HG03342 (cell line): ENCODE measurements at regions not wholly inside any gene's neighbourhood (a gene's known extent, or its start where the extent isn't known, plus 50 kb on each side); places are given as distances from the start of the nearest gene placed in this dataset.
"Not testable (repeated sequence)": the region's sequence is repeated elsewhere in the genome, so short reads cannot be mapped to it uniquely, and the experiment has no call there.

Experiments used
- ATAC-seq: cut with Tn5 transposase; IDR thresholded peaks from one replicate; pipeline ENCODE4 v1.9.1; 2021; ENCODE audit warnings: mild to moderate bottlenecking, moderate library complexity; ENCODE audit not compliant: unreplicated experiment

GRCh38 chr1:93774707-93775106, 93.1 kb upstream of the BCAR3 start:
- ATAC-seq, result no peak

GRCh38 chr1:93773049-93773838, 91.6 kb upstream of the BCAR3 start:
- ATAC-seq, result no peak

- no peak for ATAC-seq
Measured at GRCh38 chr1:93771843-93772242, 90.2 kb upstream of the BCAR3 start.

- ATAC-seq, result no peak
Measured at GRCh38 chr1:93770640-93771039, 89.0 kb upstream of the BCAR3 start.

- no peak for ATAC-seq
Measured at GRCh38 chr1:93769777-93770176, 88.1 kb upstream of the BCAR3 start.

- no peak for ATAC-seq
Measured at GRCh38 chr1:93768380-93768863, 86.8 kb upstream of the BCAR3 start.

GRCh38 chr1:93766451-93766850, 84.8 kb upstream of the BCAR3 start:
- ATAC-seq, result no peak

- no peak for ATAC-seq
Measured at GRCh38 chr1:93765099-93765498, 83.5 kb upstream of the BCAR3 start.

GRCh38 chr1:93764366-93764750, 82.7 kb upstream of the BCAR3 start:
- no peak for ATAC-seq

GRCh38 chr1:93763704-93764365, 82.2 kb upstream of the BCAR3 start:
- ATAC-seq, result no peak

GRCh38 chr1:93758842-93759515, 77.3 kb upstream of the BCAR3 start:
- ATAC-seq, result no peak

GRCh38 chr1:93757256-93758036, 75.8 kb upstream of the BCAR3 start:
- ATAC-seq, result no peak

GRCh38 chr1:93756657-93757056, 75.0 kb upstream of the BCAR3 start:
- ATAC-seq, result no peak

- not testable (repeated sequence) for ATAC-seq
Measured at GRCh38 chr1:93755251-93755715, 73.6 kb upstream of the BCAR3 start.

GRCh38 chr1:93753791-93754763, 72.4 kb upstream of the BCAR3 start:
- ATAC-seq, result no peak

GRCh38 chr1:93751377-93752250, 70.0 kb upstream of the BCAR3 start:
- ATAC-seq, result no peak

GRCh38 chr1:93750955-93751354, 69.3 kb upstream of the BCAR3 start:
- peak; percentile 44 for ATAC-seq

- ATAC-seq, result no peak
Measured at GRCh38 chr1:93749894-93750301, 68.3 kb upstream of the BCAR3 start.

- ATAC-seq, result no peak
Measured at GRCh38 chr1:93749487-93749886, 67.8 kb upstream of the BCAR3 start.
